ENCODE measurements at regions not wholly inside any gene's neighbourhood (a gene's known extent, or its start where the extent isn't known, plus 50 kb on each side); places are given as distances from the start of the nearest gene placed in this dataset.

DNA sequence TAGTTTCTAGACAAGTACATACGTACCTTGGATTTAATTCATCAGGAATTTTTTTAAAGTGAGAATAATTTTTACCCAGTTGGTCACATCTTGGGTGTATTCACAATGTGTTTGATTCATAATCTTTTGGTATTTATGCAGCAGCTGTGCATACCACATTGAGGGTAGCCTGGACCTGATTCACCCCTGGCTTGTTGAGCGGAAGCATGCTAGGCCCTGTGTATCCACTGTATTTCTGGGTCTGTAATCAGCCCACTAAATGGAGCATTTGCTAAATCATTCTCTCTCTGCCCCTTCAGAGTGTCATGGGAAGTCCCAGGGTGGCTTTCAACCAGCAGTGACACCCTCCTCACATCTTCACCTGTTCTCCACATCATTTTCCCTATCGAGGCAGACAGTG is 203.8 kb upstream of the RGS6 start:
- TF ChIP-seq, protein P1, sequence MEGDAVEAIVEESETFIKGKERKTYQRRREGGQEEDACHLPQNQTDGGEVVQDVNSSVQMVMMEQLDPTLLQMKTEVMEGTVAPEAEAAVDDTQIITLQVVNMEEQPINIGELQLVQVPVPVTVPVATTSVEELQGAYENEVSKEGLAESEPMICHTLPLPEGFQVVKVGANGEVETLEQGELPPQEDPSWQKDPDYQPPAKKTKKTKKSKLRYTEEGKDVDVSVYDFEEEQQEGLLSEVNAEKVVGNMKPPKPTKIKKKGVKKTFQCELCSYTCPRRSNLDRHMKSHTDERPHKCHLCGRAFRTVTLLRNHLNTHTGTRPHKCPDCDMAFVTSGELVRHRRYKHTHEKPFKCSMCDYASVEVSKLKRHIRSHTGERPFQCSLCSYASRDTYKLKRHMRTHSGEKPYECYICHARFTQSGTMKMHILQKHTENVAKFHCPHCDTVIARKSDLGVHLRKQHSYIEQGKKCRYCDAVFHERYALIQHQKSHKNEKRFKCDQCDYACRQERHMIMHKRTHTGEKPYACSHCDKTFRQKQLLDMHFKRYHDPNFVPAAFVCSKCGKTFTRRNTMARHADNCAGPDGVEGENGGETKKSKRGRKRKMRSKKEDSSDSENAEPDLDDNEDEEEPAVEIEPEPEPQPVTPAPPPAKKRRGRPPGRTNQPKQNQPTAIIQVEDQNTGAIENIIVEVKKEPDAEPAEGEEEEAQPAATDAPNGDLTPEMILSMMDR (IDR thresholded peaks at IDR 0.05): no peak
- TF ChIP-seq POLR2A (IDR thresholded peaks at IDR 0.05): no peak
- no peak for TF ChIP-seq EP300 (IDR thresholded peaks at IDR 0.05)
- no peak for TF ChIP-seq POLR2AphosphoS5 (IDR thresholded peaks at IDR 0.05)
